ENCODE measurements at regions not wholly inside any gene's neighbourhood (a gene's known extent, or its start where the extent isn't known, plus 50 kb on each side); places are given as distances from the start of the nearest gene placed in this dataset.

GRCh38 chr4:189124791-189125190, 815.9 kb upstream of the FRG1 start:
- WGBS, 2 donors, result 74 to 90% methylated on average over 4 of the region's 4 CpGs
- H3K27ac ChIP-seq, result no peak overlapping the region
- DNase-seq (ENCODE audit: low spot score in 2 of 2), result no peak

GRCh38 chr4:189126040-189126439, 814.6 kb upstream of the FRG1 start:
- 50% methylated on average over 2 of the region's 2 CpGs for WGBS, 2 donors
- Histone ChIP-seq H3K4me1 (peaks cover 0 to 6% (median 0%) of the 10 kb centered on the region in 4 donors), H3K4me3 (no peak overlapping the region), H3K27me3 (no peaks in the 10 kb centered on the region), H3K9me3 (no peaks in the 10 kb centered on the region), H3K27ac (no peak overlapping the region), H3K36me3 (no peaks in the 10 kb centered on the region)
- DNase-seq (ENCODE audit: low spot score in 2 of 2), result no peak
- TF ChIP-seq POLR2A (IDR thresholded peaks at IDR 0.05), result no peak
- no peak for TF ChIP-seq CTCF (IDR thresholded peaks at IDR 0.05)
- no peak for TF ChIP-seq EP300 (IDR thresholded peaks at IDR 0.05)

More at GRCh38 chr4:189124791-189125190, 815.9 kb upstream of the FRG1 start:
- H3K4me1 ChIP-seq, result peaks cover 0 to 6% (median 0%) of the 10 kb centered on the region in 4 donors
- H3K27me3 ChIP-seq, result no peaks in the 10 kb centered on the region
- no peak overlapping the region for H3K4me3 ChIP-seq
- no peaks in the 10 kb centered on the region for H3K9me3 ChIP-seq
- no peak for TF ChIP-seq CTCF (IDR thresholded peaks at IDR 0.05)
- no peak for TF ChIP-seq EP300 (IDR thresholded peaks at IDR 0.05)
- TF ChIP-seq POLR2A (IDR thresholded peaks at IDR 0.05), result no peak
- H3K36me3 ChIP-seq, result no peaks in the 10 kb centered on the region

GRCh38 chr4:189128341-189128740, 812.3 kb upstream of the FRG1 start:
- 79 to 84% methylated on average over 4 of the region's 4 CpGs for WGBS, 2 donors
- Histone ChIP-seq H3K4me1 (peaks cover 0 to 6% (median 0%) of the 10 kb centered on the region in 4 donors), H3K36me3 (no peaks in the 10 kb centered on the region), H3K27me3 (no peaks in the 10 kb centered on the region), H3K27ac (no peak overlapping the region), H3K4me3 (no peak overlapping the region), H3K9me3 (no peaks in the 10 kb centered on the region)
- TF ChIP-seq EP300 (IDR thresholded peaks at IDR 0.05), result no peak
- no peak for TF ChIP-seq POLR2A (IDR thresholded peaks at IDR 0.05)
- no peak for TF ChIP-seq CTCF (IDR thresholded peaks at IDR 0.05)
- DNase-seq (ENCODE audit: low spot score in 2 of 2), result no peak

- Histone ChIP-seq H3K4me1 (peaks cover 0 to 4% (median 0%) of the 10 kb centered on the region in 4 donors), H3K27ac (no peak overlapping the region), H3K4me3 (no peak overlapping the region), H3K36me3 (no peaks in the 10 kb centered on the region), H3K27me3 (no peaks in the 10 kb centered on the region), H3K9me3 (no peaks in the 10 kb centered on the region)
- no peak for TF ChIP-seq CTCF (IDR thresholded peaks at IDR 0.05)
- TF ChIP-seq POLR2A (IDR thresholded peaks at IDR 0.05), result no peak
- TF ChIP-seq EP300 (IDR thresholded peaks at IDR 0.05), result no peak
- WGBS, 2 donors, result 68 to 71% methylated on average over 10 of the region's 10 CpGs
- no peak for DNase-seq (ENCODE audit: low spot score in 2 of 2)
These were observed 811.5 kb upstream of the FRG1 start for GRCh38 chr4:189129044-189129694.

- H3K4me1 ChIP-seq, result no peaks in the 10 kb centered on the region
- 88% methylated on average over 4 of the region's 4 CpGs for WGBS, 2 donors
- TF ChIP-seq POLR2A (IDR thresholded peaks at IDR 0.05), result no peak
- no peak for TF ChIP-seq CTCF (IDR thresholded peaks at IDR 0.05)
- TF ChIP-seq EP300 (IDR thresholded peaks at IDR 0.05), result no peak
- no peak for DNase-seq (ENCODE audit: low spot score in 2 of 2)
- no peaks in the 10 kb centered on the region for H3K9me3 ChIP-seq
- H3K36me3 ChIP-seq, result no peaks in the 10 kb centered on the region
- H3K27ac ChIP-seq, result no peak overlapping the region
- H3K27me3 ChIP-seq, result no peaks in the 10 kb centered on the region
- H3K4me3 ChIP-seq, result no peak overlapping the region
These were observed 809.6 kb upstream of the FRG1 start for GRCh38 chr4:189131118-189131517.
